A549 (cell line): ENCODE measurements at regions not wholly inside any gene's neighbourhood (a gene's known extent, or its start where the extent isn't known, plus 50 kb on each side); places are given as distances from the start of the nearest gene placed in this dataset.
"Not testable (repeated sequence)": the region's sequence is repeated elsewhere in the genome, so short reads cannot be mapped to it uniquely, and the experiment has no call there.

Source experiments
- CTCF ChIP-seq: fragments of >200 bp; sonication (Bioruptor Twin); formaldehyde crosslinking; IDR thresholded peaks from 3 replicates; pipeline ENCODE4 v1.5.1; 2016
- HDAC2 ChIP-seq: fragments of 200-600 bp; sonication (generic); IDR thresholded peaks from 2 replicates; pipeline ENCODE4 v1.6.1; 2016
- NFE2L2 ChIP-seq: fragments of 150-350 bp; conservative IDR thresholded peaks from 2 replicates; pipeline ENCODE4 v1.6.1; 2014; ENCODE audit warnings: low read length
- POLR2A ChIP-seq: IDR thresholded peaks from 2 replicates; pipeline ENCODE4 v1.6.1; 2012; ENCODE audit warnings: mild to moderate bottlenecking, low read length
- ZSCAN20 ChIP-seq: fragments of 250-450 bp; sonication (Bioruptor Pico); IDR thresholded peaks from 2 replicates; pipeline ENCODE4 v1.8.0; 2022; ENCODE audit warnings: mild to moderate bottlenecking, moderate library complexity

GRCh38 chr20:1799746-1800145 is 95.5 kb upstream of the SIRPA start:
- not testable (repeated sequence) for TF ChIP-seq HDAC2; NFE2L2; POLR2A; CTCF; ZSCAN20 (CRISPR knock-in tag)
